ENCODE measurements at regions not wholly inside any gene's neighbourhood (a gene's known extent, or its start where the extent isn't known, plus 50 kb on each side); places are given as distances from the start of the nearest gene placed in this dataset.

DNA sequence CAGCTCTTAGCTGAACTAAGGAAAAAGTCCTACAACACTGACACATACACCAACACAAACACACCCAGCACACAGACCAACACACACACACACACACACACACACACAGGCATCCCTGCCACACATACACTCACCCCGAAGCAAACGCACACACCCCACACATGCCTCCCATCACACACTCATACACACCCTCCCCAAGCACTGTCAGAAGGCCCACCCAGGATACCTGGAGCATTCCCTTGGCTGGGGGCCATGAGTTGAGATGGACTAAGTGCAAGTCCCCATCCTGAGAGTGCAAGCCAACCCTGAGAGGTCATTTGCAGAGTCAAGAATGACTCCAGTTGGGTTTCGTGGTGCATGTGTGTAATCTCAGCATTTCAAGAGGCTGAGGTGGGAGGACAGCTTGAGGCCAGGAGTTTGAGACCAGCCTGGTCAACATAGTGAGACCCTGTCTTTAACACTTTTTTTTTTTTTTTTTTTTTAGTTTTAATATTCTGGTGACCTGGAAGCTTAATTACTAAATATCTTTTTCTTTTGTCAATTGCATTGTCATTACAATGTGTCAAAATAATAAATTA, 117.3 kb downstream of the RHOU start:
- H3K4me3 ChIP-seq (ENCODE audit: low read length), result no peak overlapping the region
- no peaks in the 10 kb centered on the region for H3K27me3 ChIP-seq (ENCODE audit: insufficient read depth, low read depth, low read length)
- H3K79me2 ChIP-seq (replicated peaks; ENCODE audit: insufficient read depth, low read length), result no peaks in the 10 kb centered on the region
- no peak for TF ChIP-seq MXI1 (conservative IDR thresholded peaks at IDR 0.05; ENCODE audit: poor library complexity, severe bottlenecking)
- TF ChIP-seq POLR2AphosphoS5 (IDR thresholded peaks at IDR 0.05), result no peak
- no peak for TF ChIP-seq TAF1 (IDR thresholded peaks at IDR 0.05; ENCODE audit: low read depth)
- TF ChIP-seq RAD21 (conservative IDR thresholded peaks at IDR 0.05), result no peak
- TF ChIP-seq SMC3 (conservative IDR thresholded peaks at IDR 0.05; ENCODE audit: poor library complexity), result no peak
- no peak for TF ChIP-seq EZH2 (IDR thresholded peaks at IDR 0.05; ENCODE audit: borderline replicate concordance, insufficient read depth, low read length, poor library complexity, severe bottlenecking)
- no peak for TF ChIP-seq REST (IDR thresholded peaks at IDR 0.05; ENCODE audit: borderline replicate concordance)
- TF ChIP-seq CTCF (IDR thresholded peaks at IDR 0.05; ENCODE audit: poor library complexity, severe bottlenecking), result no peak
- TF ChIP-seq EP300 (conservative IDR thresholded peaks at IDR 0.05; ENCODE audit: poor library complexity, severe bottlenecking), result no peak
- H3K4me2 ChIP-seq (ENCODE audit: low read length), result no peak overlapping the region
- peaks cover 7% of the 10 kb centered on the region for H3K9me3 ChIP-seq (ENCODE audit: low read length)
- no peak overlapping the region for H3K27ac ChIP-seq (ENCODE audit: low read length)
- no peaks in the 10 kb centered on the region for H3K36me3 ChIP-seq (ENCODE audit: insufficient read depth, low read length)
- H2AFZ ChIP-seq (ENCODE audit: low read depth, low read length), result no peak overlapping the region
- no peaks in the 10 kb centered on the region for H3F3A ChIP-seq (ENCODE audit: insufficient read depth, low read length, poor library complexity, severe bottlenecking)
- no peaks in the 10 kb centered on the region for H3K9me2 ChIP-seq (ENCODE audit: insufficient read depth, low read length)
- no peaks in the 10 kb centered on the region for H4K20me1 ChIP-seq (ENCODE audit: insufficient read depth)
- H3K9ac ChIP-seq (ENCODE audit: low read length), result no peak overlapping the region

DNA sequence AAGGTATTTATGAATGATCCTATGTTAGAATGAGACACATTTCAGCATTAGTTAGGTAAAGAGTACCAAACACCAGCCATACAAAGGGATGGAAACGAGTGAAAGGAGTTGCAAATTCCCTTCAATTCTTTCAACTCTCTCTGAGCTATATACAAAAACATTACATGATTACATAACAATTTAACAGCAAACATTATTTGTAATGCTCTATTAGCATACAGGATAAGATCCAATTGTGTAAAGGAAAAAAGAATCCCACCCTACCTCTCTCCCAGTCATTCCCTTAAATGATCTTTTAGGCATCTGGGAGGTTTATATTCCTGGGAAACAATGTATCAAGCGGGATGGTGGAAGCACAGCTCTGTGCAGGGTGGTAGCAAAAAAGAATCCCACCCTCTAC, 117.9 kb downstream of the RHOU start:
- no peak overlapping the region for H2AFZ ChIP-seq (ENCODE audit: low read depth, low read length)

More for the DNA sequence above, 117.9 kb downstream of the RHOU start:
- no peak for TF ChIP-seq EP300 (conservative IDR thresholded peaks at IDR 0.05; ENCODE audit: poor library complexity, severe bottlenecking)
- TF ChIP-seq EZH2 (IDR thresholded peaks at IDR 0.05; ENCODE audit: borderline replicate concordance, insufficient read depth, low read length, poor library complexity, severe bottlenecking), result no peak
- no peak for TF ChIP-seq MXI1 (conservative IDR thresholded peaks at IDR 0.05; ENCODE audit: poor library complexity, severe bottlenecking)
- no peak for TF ChIP-seq POLR2AphosphoS5 (IDR thresholded peaks at IDR 0.05)
- TF ChIP-seq CTCF (IDR thresholded peaks at IDR 0.05; ENCODE audit: poor library complexity, severe bottlenecking), result no peak
- TF ChIP-seq REST (IDR thresholded peaks at IDR 0.05; ENCODE audit: borderline replicate concordance), result no peak
- no peak for TF ChIP-seq SMC3 (conservative IDR thresholded peaks at IDR 0.05; ENCODE audit: poor library complexity)
- Histone ChIP-seq H3K9ac (ENCODE audit: low read length) (no peak overlapping the region), H3F3A (ENCODE audit: insufficient read depth, low read length, poor library complexity, severe bottlenecking) (no peaks in the 10 kb centered on the region), H3K36me3 (ENCODE audit: insufficient read depth, low read length) (no peaks in the 10 kb centered on the region), H4K20me1 (ENCODE audit: insufficient read depth) (no peaks in the 10 kb centered on the region), H3K4me3 (ENCODE audit: low read length) (no peak overlapping the region), H3K4me2 (ENCODE audit: low read length) (no peak overlapping the region), H3K79me2 (replicated peaks; ENCODE audit: insufficient read depth, low read length) (no peaks in the 10 kb centered on the region), H3K9me2 (ENCODE audit: insufficient read depth, low read length) (no peaks in the 10 kb centered on the region), H3K9me3 (ENCODE audit: low read length) (peaks cover 7% of the 10 kb centered on the region), H3K27ac (ENCODE audit: low read length) (no peak overlapping the region), H3K27me3 (ENCODE audit: insufficient read depth, low read depth, low read length) (no peaks in the 10 kb centered on the region)
